Gastrocnemius medialis (tissue), 4 donors: ENCODE measurements at regions not wholly inside any gene's neighbourhood (a gene's known extent, or its start where the extent isn't known, plus 50 kb on each side); places are given as distances from the start of the nearest gene placed in this dataset.

Experiments used
- CTCF ChIP-seq, 5 experiments: fragments of 450-650 bp in 3 of 5; fragments of 200-600 bp in 2 of 5; sonication (generic) in 2 of 5; IDR thresholded peaks in 4 of 5; conservative IDR thresholded peaks in 1 of 5; 1 replicate in 4 of 5; 2 replicates in 1 of 5; pipeline ENCODE4 v1.5.1; 2016 to 2019; ENCODE audit warnings: antibody characterized with exemption in 5 of 5, mild to moderate bottlenecking in 3 of 5, moderate library complexity in 3 of 5
- POLR2A ChIP-seq, 2 donors: fragments of 450-650 bp; IDR thresholded peaks; one replicate each; pipeline ENCODE4 v1.6.1; 2017; ENCODE audit warnings: antibody characterized with exemption in 2 of 2, mild to moderate bottlenecking in 2 of 2, moderate library complexity in 2 of 2

DNA sequence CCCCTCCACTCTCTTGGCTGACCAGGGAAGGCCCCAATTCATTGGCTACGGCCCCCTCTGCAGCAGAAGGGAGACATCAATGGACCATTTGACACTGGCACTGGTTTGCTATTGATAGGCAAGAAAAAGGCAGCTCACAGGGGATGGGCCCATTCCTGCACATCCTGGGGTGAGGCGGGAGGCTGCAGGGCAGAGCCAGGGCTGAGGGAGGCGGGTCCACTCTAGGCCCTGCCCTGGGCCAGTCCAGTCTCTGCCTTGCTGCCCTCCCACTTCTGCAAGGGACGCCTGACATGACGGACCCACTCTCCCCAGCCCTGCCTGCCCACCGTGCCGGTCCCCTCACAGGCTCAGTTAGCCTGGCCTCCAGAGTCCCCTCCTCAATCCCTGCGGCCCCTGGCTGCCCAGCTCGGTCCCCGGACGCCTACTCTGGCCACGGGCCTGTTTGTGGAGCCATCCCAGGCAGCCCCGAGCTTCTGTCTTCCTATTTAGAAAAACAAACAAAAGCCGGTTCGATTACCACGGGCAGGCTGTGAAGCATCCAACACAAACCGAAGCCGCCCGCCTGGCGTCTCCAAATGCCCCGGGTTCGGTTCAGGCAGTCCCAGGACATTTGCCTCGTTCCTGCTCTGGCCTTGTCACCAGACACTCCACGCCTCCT, 160.7 kb downstream of the IRX5 start:
- TF ChIP-seq POLR2A (IDR thresholded peaks at IDR 0.05) (no peak), CTCF (IDR thresholded peaks at IDR 0.05 in 4 of 5, conservative IDR thresholded peaks at IDR 0.05 in 1 of 5) (no peak)
